Left cardiac atrium (tissue), 4 donors: ENCODE measurements at regions not wholly inside any gene's neighbourhood (a gene's known extent, or its start where the extent isn't known, plus 50 kb on each side); places are given as distances from the start of the nearest gene placed in this dataset.

Source experiments
- ATAC-seq, 2 donors: fragments of 200-7000 bp; cut with Tn5 transposase; one replicate each; pipeline ENCODE4 v1.9.1; 2020; ENCODE audit warnings: mild to moderate bottlenecking in 2 of 2, moderate library complexity in 2 of 2
- DNase-seq: peaks from one replicate; pipeline ENCODE4 v3.0.0-alpha.2; 2020
- intact Hi-C, 2 donors: fragments of 100-400 bp; cut with DNase I; formaldehyde crosslinking; loops; one replicate each; pipeline versions ENCODE4 v1.14.1 to v1.15.1; 2022 to 2023
- donor health status: DM: no; HTN: yes; CAD: no.
- donor health status: DM: no; HTN: yes; CAD: no; lungs with severe emphysema.
- donor health status: DM: yes; HTN: yes; CAD: no.
- donor health status: Dilated cardiomyopathy.

GRCh38 chr4:13201241-13201640, 282.9 kb downstream of the RAB28 start:
- no peak for ATAC-seq
- no peak for DNase-seq
- intact Hi-C loops, result no loop called here

GRCh38 chr4:13196721-13197120, 287.4 kb downstream of the RAB28 start:
- ATAC-seq (peak in 1 of 2 donors; percentile 85), DNase-seq (no peak)
- intact Hi-C loops, result no loop called here

- intact Hi-C loops, result no loop called here
- no peak for ATAC-seq
- DNase-seq, result no peak
These were observed 290.5 kb downstream of the RAB28 start for GRCh38 chr4:13193662-13194061.

- ATAC-seq, result no peak
- no peak for DNase-seq
- intact Hi-C loops, result no loop called here
These were observed 293.9 kb downstream of the RAB28 start for GRCh38 chr4:13190093-13190721.

- no peak for DNase-seq
- ATAC-seq, result no peak
- intact Hi-C loops, result no loop called here
These were observed 299.9 kb downstream of the RAB28 start for GRCh38 chr4:13184199-13184598.

GRCh38 chr4:13182133-13182532, 302.0 kb downstream of the RAB28 start:
- no peak for DNase-seq
- ATAC-seq, result no peak
- intact Hi-C loops, result no loop called here

GRCh38 chr4:13181681-13182080, 302.5 kb downstream of the RAB28 start:
- no peak for DNase-seq
- intact Hi-C loops, result no loop called here
- no peak for ATAC-seq

GRCh38 chr4:13180701-13181100, 303.4 kb downstream of the RAB28 start:
- intact Hi-C loops, result no loop called here
- ATAC-seq, result no peak
- DNase-seq, result no peak

- DNase-seq, result no peak
- intact Hi-C loops, result no loop called here
- ATAC-seq, result no peak
These were observed 305.5 kb downstream of the RAB28 start for GRCh38 chr4:13178621-13179020.

GRCh38 chr4:13176741-13177142, 307.4 kb downstream of the RAB28 start:
- ATAC-seq (no peak), DNase-seq (no peak)
- intact Hi-C loops, result no loop called here

GRCh38 chr4:13174926-13175325, 309.2 kb downstream of the RAB28 start:
- intact Hi-C loops, result no loop called here
- DNase-seq (no peak), ATAC-seq (no peak)

- ATAC-seq (peak; percentile 93 to 97), DNase-seq (peak; percentile 59)
- intact Hi-C loops, result no loop called here
These were observed 310.1 kb downstream of the RAB28 start for GRCh38 chr4:13174001-13174400.

- ATAC-seq, result no peak
- intact Hi-C loops, result no loop called here
- DNase-seq, result no peak
These were observed 312.7 kb downstream of the RAB28 start for GRCh38 chr4:13171292-13172057.

GRCh38 chr4:13169731-13170525, 314.2 kb downstream of the RAB28 start:
- DNase-seq (no peak), ATAC-seq (no peak)
- intact Hi-C loops, result no loop called here

- intact Hi-C loops, result no loop called here
- ATAC-seq, result no peak
These were observed 315.8 kb downstream of the RAB28 start for GRCh38 chr4:13168326-13168725.

GRCh38 chr4:13166214-13166613, 317.9 kb downstream of the RAB28 start:
- ATAC-seq, result no peak
- intact Hi-C loops, result no loop called here
- no peak for DNase-seq

More at GRCh38 chr4:13168326-13168725, 315.8 kb downstream of the RAB28 start:
- DNase-seq, result no peak

- intact Hi-C loops, result no loop called here
- DNase-seq (no peak), ATAC-seq (no peak)
These were observed 319.3 kb downstream of the RAB28 start for GRCh38 chr4:13164783-13165331.

- ATAC-seq (peak; percentile 47 to 79), DNase-seq (no peak)
- intact Hi-C loops, result no loop called here
These were observed 321.3 kb downstream of the RAB28 start for GRCh38 chr4:13162886-13163285.

GRCh38 chr4:13160920-13161319, 323.2 kb downstream of the RAB28 start:
- intact Hi-C loops, result no loop called here
- ATAC-seq (peak in 1 of 2 donors; percentile 36), DNase-seq (no peak)
